ENCODE measurements at regions not wholly inside any gene's neighbourhood (a gene's known extent, or its start where the extent isn't known, plus 50 kb on each side); places are given as distances from the start of the nearest gene placed in this dataset.

DNA sequence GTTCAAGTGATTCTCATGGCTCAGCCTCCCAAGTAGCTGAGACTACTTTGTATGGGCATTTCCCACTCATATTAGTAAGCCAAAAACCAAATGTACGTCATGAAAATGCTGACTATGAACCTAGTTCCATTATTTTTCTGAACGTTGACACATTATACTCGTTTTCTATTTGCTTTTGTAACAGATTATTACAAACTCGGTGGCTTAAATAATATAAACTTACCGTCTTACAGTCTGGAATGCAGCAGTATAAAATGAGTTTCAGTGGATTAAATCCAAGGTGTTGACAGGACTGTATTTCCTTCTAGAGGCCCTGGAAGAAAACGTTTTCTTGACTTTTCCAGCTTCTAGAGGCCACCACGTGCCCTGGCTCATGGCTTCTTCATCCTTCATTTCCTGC, 517.0 kb downstream of the GADD45G start:
- TF ChIP-seq, protein P1, sequence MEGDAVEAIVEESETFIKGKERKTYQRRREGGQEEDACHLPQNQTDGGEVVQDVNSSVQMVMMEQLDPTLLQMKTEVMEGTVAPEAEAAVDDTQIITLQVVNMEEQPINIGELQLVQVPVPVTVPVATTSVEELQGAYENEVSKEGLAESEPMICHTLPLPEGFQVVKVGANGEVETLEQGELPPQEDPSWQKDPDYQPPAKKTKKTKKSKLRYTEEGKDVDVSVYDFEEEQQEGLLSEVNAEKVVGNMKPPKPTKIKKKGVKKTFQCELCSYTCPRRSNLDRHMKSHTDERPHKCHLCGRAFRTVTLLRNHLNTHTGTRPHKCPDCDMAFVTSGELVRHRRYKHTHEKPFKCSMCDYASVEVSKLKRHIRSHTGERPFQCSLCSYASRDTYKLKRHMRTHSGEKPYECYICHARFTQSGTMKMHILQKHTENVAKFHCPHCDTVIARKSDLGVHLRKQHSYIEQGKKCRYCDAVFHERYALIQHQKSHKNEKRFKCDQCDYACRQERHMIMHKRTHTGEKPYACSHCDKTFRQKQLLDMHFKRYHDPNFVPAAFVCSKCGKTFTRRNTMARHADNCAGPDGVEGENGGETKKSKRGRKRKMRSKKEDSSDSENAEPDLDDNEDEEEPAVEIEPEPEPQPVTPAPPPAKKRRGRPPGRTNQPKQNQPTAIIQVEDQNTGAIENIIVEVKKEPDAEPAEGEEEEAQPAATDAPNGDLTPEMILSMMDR (conservative IDR thresholded peaks at IDR 0.05 in 1 of 2, IDR thresholded peaks at IDR 0.05 in 1 of 2; ENCODE audit: extremely low read depth in 1 of 2, insufficient read depth in 1 of 2, low read depth in 1 of 2, low read length in 2 of 2): no peak
- TF ChIP-seq EZH2 (IDR thresholded peaks at IDR 0.05; ENCODE audit: borderline replicate concordance, low read length): no peak

All from mammary epithelial cell (primary cell).